BE2C (cell line): ENCODE measurements at regions not wholly inside any gene's neighbourhood (a gene's known extent, or its start where the extent isn't known, plus 50 kb on each side); places are given as distances from the start of the nearest gene placed in this dataset.

Experiments
- DNase-seq: peaks from one replicate; pipeline ENCODE4 v3.0.0-alpha.2; 2020
- H3K27me3 ChIP-seq: fragments of 250-450 bp; sonication (Bioruptor Pico); 2 replicates; pipeline ENCODE4 v1.5.1; 2020; ENCODE audit warnings: mild to moderate bottlenecking
- H3K36me3 ChIP-seq: fragments of 250-450 bp; sonication (Bioruptor Pico); 2 replicates; pipeline ENCODE4 v1.5.1; 2020; ENCODE audit warnings: mild to moderate bottlenecking
- H3K4me1 ChIP-seq: fragments of 250-450 bp; sonication (Bioruptor Pico); 2 replicates; pipeline ENCODE4 v1.5.1; 2020
- H3K4me3 ChIP-seq: 2 replicates; pipeline ENCODE4 v1.5.1; 2011; ENCODE audit warnings: low read depth, low read length
- H3K9me3 ChIP-seq: fragments of 250-450 bp; sonication (Bioruptor Pico); 2 replicates; pipeline ENCODE4 v1.5.1; 2020
- TF ChIP-seq, protein P1 (sequence below): IDR thresholded peaks from 2 replicates; pipeline ENCODE4 v1.5.1; 2012; ENCODE audit warnings: mild to moderate bottlenecking, low read depth, low read length

DNA sequence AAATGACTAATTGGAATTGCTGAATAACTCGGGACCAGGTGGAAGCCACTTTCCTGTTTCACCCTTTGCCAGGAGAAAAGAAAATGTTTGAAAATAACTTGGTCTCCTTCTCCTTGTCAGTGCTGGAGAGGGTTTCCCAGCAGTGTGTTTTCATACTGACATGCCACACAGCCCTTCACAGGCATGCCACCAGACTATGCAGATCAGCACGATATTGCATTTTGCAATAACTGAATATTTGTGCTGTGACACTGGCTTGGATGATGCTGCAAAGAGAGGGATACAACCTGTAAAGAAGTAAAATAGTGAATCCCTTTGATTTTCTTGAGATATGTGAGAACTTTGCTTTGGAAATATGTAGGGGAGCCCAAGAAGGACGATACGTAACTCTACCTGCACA is 200.0 kb upstream of the NAV2 start:
- TF ChIP-seq, protein P1, sequence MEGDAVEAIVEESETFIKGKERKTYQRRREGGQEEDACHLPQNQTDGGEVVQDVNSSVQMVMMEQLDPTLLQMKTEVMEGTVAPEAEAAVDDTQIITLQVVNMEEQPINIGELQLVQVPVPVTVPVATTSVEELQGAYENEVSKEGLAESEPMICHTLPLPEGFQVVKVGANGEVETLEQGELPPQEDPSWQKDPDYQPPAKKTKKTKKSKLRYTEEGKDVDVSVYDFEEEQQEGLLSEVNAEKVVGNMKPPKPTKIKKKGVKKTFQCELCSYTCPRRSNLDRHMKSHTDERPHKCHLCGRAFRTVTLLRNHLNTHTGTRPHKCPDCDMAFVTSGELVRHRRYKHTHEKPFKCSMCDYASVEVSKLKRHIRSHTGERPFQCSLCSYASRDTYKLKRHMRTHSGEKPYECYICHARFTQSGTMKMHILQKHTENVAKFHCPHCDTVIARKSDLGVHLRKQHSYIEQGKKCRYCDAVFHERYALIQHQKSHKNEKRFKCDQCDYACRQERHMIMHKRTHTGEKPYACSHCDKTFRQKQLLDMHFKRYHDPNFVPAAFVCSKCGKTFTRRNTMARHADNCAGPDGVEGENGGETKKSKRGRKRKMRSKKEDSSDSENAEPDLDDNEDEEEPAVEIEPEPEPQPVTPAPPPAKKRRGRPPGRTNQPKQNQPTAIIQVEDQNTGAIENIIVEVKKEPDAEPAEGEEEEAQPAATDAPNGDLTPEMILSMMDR = no peak
- no peak overlapping the region for H3K4me3 ChIP-seq
- no peaks in the 10 kb centered on the region for H3K27me3 ChIP-seq
- no peak for DNase-seq
- no peaks in the 10 kb centered on the region for H3K36me3 ChIP-seq
- no peaks in the 10 kb centered on the region for H3K4me1 ChIP-seq
- no peaks in the 10 kb centered on the region for H3K9me3 ChIP-seq

DNA sequence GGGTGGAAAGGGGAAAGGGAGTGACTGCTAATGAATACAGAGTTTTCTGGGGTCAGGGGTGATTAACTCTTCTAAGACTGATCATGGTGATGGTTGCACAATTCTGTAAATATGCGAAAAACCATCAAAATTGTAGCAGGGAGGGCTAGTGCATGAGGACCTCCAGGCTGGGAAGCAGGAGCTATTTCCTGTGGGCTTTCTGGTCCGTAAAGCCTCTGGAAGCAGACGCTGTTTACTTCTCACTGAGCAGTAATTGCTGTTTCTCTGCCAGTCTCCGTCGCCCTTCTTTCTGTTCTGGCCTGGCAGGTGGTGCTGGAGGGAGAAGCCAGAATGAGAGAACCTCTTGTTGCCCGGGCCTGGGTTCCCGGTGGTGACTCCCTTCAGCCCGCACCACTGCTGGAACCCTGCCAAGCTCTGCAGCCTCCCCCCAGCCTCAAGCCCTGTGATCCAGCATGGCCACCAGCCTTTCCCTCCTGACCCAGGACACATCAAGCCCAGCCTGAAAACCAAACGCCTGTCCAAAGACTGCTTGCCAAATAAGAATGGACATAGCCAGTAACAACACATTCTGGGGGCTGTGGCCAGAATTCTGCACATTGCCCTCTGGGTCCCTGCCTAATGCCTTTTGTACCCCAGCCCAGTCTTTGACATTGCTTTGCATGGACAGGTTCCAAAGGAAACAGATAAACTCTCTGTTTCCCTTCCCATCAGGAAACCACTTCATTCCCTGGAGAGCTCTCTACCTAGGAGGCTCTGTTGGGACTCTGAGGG is 201.0 kb upstream of the NAV2 start:
- Histone ChIP-seq H3K36me3 (no peaks in the 10 kb centered on the region), H3K4me1 (no peaks in the 10 kb centered on the region), H3K4me3 (no peak overlapping the region), H3K9me3 (no peaks in the 10 kb centered on the region), H3K27me3 (no peaks in the 10 kb centered on the region)
- peak; percentile 11 for DNase-seq
- TF ChIP-seq, protein P1 = no peak

DNA sequence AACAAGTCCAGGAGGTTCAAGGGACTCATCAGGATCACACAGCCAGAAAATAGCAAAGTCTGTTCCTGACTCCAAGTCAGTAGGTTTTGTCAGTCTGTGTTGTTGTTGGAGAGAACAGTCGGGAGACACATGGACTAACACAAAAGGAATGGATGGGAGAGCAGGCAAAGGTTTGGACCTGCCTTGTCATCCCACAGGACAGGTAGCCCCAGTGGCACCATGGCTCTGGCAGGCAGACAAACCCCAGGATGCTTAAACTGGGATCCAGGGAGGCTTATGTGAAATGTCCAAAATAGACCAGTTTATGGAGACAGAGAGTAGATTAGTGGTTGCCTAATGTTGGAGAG is 201.6 kb upstream of the NAV2 start:
- H3K4me1 ChIP-seq = no peaks in the 10 kb centered on the region
- no peaks in the 10 kb centered on the region for H3K9me3 ChIP-seq
- H3K27me3 ChIP-seq = no peaks in the 10 kb centered on the region
- no peak overlapping the region for H3K4me3 ChIP-seq
- TF ChIP-seq, protein P1 = no peak
- H3K36me3 ChIP-seq = no peaks in the 10 kb centered on the region
- DNase-seq = no peak

DNA sequence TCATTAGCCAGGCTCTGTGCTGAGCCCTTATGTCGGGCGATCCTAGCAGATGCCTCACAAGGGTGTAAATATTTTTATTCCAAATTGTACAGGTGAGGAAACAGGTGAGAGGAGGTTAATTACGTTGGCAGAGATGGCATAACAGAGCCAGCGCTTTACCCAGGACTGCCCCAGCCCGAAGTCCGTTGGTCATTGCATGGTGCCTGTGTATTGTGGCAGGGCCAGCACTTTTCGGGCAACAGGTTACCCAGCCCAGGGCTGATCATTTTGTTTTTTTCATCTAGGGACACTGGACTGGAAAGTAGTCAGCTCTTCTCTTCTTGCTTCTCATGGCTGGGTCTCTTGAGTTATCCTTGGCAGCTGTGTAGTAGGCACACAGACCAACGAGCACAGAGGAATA is 202.2 kb upstream of the NAV2 start:
- no peaks in the 10 kb centered on the region for H3K4me1 ChIP-seq
- no peaks in the 10 kb centered on the region for H3K9me3 ChIP-seq
- no peak overlapping the region for H3K4me3 ChIP-seq
- TF ChIP-seq, protein P1 = no peak
- no peaks in the 10 kb centered on the region for H3K27me3 ChIP-seq
- no peaks in the 10 kb centered on the region for H3K36me3 ChIP-seq
- no peak for DNase-seq

DNA sequence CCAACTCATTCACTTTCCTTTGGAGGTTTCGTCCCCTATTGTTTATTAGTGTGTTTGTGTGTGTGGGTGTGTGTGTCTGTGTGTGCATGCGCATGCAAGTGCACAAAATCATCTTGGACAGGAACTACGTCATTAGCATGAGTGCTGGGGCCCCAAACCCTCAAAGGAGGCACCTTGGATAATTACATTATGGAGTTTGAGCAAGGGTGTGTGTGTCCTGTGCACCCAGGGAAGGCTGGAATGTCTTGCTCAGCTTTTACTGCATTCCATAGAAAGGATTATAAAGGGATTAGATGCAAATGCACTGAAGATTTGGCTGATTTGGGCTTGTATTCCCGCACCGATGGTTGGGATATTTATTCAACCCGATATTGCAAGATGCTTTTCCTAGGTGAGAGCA is 203.4 kb upstream of the NAV2 start:
- Histone ChIP-seq H3K9me3 (no peaks in the 10 kb centered on the region), H3K27me3 (no peaks in the 10 kb centered on the region), H3K4me3 (no peak overlapping the region), H3K36me3 (no peaks in the 10 kb centered on the region), H3K4me1 (no peaks in the 10 kb centered on the region)
- no peak for DNase-seq
- TF ChIP-seq, protein P1 = no peak

DNA sequence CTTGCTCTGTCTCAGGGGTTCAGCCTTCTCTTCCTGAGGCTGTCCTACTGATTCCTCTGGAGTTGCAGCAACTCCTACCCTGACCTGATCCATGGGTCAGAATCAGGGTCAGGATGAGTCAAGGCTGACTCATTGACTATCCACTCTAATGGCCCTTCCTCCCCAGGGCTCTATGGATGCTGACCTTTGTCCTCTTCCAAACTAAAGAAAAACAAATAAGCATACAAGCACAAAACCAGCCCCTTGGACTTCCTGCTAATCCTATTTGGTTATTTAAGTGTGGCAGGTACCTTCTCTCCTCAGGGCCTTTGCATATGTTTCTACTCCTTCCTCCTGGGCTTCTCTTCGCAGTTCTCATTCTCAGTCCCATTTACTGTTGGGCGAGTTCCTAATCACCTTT is 204.5 kb upstream of the NAV2 start:
- TF ChIP-seq, protein P1 = no peak
- DNase-seq = no peak
- Histone ChIP-seq H3K36me3 (no peaks in the 10 kb centered on the region), H3K4me1 (no peaks in the 10 kb centered on the region), H3K9me3 (no peaks in the 10 kb centered on the region), H3K27me3 (no peaks in the 10 kb centered on the region), H3K4me3 (no peak overlapping the region)
